OCI-LY3 (cell line): ENCODE measurements at regions not wholly inside any gene's neighbourhood (a gene's known extent, or its start where the extent isn't known, plus 50 kb on each side); places are given as distances from the start of the nearest gene placed in this dataset.

Experiments
- CTCF ChIP-seq: fragments of 200-600, 300-600 bp; sonication (generic); IDR thresholded peaks from 2 replicates; pipeline ENCODE4 v1.5.1; 2014; ENCODE audit warnings: antibody characterized with exemption, low read length, low read depth
- EZH2phosphoT487 ChIP-seq: fragments of 200-600 bp; shearing (Covaris generic); IDR thresholded peaks from 2 replicates; pipeline ENCODE4 v1.6.1; 2018; ENCODE audit warnings: antibody characterized with exemption, mixed run types, low read depth

DNA sequence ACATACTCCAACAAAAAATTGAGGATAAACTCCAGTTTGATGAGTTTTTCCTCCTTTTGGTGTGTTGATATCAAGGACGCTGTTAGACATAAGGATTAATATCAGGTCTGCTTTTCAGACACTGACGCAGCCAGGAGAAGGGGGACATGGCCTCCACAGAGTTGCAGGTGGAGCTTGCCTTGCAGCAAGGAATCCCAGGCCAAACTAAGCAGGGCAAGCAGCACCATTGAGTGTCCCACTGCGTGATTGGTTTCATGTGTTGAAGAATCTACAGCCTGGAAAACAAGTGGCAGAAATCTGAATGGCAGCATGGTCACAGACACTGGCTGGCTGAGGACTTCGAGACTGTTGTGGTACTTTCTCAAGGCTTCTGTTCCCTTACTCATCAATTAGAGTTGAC, 777.6 kb downstream of the KCNJ18 start:
- no peak for TF ChIP-seq CTCF
- TF ChIP-seq EZH2phosphoT487, result no peak
